GM21367 (cell line): ENCODE measurements at regions not wholly inside any gene's neighbourhood (a gene's known extent, or its start where the extent isn't known, plus 50 kb on each side); places are given as distances from the start of the nearest gene placed in this dataset.

Experiments used
- ATAC-seq: cut with Tn5 transposase; IDR thresholded peaks from one replicate; pipeline ENCODE4 v1.9.1; 2021; ENCODE audit not compliant: unreplicated experiment

DNA sequence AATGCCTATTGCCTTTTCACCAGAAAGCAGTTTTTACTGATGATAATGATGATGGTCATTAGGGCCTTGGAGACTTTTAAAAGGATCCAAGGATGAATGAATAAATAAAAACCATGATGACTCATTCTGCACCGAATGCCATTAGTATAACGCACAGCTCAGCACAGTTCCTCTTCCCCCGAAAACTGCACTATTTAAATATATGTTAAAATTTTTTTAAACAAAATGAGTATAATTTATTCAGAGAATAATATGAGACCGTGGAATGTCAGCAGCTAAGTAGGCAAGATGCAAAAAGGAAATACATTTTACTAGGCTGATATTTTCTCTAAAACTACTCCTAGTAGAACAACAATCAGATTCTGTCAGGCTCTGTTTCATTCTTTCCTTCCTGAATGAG lies 83.4 kb upstream of the NANOGP8 start:
- ATAC-seq, result no peak

DNA sequence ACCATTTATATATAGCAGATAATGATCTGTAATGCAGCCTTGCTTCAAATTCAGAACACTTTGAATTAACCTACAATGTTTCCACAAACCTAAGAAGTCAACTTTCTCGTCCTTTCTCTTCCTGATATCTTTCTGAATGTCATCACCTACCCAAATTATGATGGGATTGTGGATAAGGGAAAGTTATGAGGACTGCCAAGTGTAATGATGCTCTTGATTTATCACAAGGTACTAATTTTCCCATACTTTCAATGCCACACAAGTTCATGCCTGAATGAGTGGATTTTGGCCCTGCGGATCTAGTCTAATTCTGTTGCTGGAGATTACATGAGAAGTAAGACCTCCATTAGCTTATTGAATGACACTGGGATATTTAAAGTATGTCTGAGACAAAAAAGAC lies 82.6 kb upstream of the NANOGP8 start:
- no peak for ATAC-seq

DNA sequence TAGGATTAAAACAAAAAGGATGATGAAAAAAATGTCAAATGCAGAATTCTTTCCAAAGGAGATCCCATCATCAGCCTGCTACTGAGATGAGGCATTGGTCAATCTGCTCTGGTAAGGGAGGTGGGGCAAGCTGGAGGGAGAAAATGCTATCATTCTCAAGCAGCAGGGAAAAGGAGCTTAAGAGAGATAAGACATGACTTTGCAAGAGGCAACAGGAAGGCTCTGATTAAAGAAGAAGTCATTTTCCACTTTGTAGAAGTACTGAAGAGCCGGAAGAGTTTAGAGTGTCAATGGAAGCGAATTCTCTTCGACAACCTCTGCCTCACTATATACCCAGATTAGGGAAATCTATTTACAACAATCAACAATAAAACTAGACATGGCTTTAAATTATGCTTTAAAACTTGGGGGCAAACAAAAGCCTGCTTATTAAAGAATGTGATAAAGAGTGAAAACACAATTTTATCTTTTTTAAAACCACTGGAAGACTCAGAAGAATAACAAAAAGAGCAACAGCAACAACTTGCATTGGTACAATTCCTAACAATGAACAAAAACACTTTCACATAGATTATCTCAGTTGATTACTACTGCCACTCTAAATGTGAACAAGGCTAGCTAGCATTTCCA lies 81.8 kb upstream of the NANOGP8 start:
- no peak for ATAC-seq

DNA sequence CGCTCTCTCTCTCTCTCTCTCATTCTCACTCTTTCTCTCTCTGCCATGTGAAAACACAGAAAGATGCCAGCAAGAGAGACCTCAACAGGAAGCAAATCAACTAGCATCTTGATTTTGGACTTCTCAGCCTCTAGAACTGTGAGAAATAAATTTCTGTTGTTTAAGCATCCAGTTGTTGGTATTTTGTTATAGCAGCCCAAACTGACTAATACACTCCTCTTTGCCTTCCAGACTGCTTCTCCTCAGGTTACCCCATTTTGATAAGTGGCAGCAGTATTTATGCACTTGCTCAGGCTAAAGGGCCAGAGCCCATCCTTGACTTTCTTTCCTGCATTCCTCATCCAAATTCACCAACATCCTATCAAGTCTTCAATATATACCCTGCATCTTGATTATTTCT lies 76.6 kb upstream of the NANOGP8 start:
- ATAC-seq, result no peak

DNA sequence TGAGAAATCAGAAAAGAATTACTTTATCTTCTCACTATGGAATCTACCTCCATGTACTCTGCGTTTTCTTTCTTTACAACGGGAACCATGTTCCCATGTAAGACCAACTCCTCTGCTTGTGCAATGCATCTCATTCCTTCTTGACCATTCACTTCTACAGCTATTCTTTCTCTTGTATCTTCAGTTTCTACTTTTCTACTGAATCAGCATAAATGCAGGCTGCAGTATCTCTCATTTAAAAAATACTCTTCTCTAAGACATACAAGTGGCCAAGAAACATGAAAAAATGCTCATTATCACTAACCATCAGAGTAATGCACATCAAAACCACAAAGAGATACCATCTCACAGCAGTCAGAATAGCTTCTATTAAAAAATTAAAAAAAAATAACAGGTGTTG lies 74.1 kb upstream of the NANOGP8 start:
- no peak for ATAC-seq

DNA sequence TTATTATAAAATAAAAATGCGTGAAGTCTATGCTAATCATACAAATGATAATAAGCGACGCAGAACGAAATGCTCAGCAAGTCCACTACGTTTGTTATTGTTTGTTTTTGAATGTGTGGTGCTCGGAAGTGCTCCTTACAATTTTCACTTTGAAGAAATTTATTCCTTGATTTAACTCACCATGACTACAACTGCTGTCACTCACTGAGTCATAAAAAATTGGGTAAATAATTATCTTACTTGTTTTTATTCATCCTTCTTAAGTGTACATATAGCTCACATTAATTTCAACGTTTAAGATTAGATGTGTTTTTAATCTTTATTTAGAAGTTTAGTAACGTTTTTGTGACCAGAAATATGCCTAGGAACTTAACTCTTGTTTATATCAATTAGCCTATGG lies 66.7 kb upstream of the NANOGP8 start:
- ATAC-seq, result no peak

DNA sequence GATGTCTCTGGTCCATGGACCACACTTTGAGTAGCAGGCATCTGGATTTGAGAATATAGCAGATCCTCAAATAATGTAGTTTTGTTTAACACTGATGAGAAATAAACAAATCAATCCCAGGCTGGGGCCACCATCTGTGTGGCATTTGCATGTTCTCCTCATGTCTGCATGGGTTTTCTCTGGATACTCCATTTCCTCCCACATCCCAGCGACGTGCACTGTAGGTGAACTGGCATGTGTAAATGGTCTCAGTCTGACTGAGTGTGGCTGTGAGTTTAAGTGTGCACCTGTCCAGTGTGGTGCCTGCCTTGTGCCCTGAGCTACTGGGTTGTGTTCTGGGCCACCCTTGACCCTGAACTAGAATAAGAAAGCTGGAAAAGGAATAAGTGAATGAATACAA lies 66.3 kb upstream of the NANOGP8 start:
- no peak for ATAC-seq

DNA sequence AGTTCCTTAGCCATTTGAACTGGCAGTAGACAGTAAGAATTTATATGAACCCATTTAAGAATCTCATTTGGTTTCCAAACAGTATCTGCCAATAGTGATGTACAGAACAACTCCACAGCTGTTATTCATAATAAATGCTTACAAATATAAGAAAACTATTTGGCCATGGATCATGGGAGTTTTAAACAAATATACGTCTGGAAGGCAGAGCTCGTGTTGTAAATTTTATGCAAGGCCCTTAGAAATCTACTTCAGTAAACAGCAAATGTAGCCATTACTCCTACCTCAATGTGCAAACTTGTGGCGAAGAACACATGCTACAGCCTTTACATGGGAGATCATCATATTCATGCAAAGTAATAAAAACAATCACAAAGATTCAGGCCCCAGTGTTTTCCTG lies 65.3 kb upstream of the NANOGP8 start:
- ATAC-seq, result no peak

DNA sequence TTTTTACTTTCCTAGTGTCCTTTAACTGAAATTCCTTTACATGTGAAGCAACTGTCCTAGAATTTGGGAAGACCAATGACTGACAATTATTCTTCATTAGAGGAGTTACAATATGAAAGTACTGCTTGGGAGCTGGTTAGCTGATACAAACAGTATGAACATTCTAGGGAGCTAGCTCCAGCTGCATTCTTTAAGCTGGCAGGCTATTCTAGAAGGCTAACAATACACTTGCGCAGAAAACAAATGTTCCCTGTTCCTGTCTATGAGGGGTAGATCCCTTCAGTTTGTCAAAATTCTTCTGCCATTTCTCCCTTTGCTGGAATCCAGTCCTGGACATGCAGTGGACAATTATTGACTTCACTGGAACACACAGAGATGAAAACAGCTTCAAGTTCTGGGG lies 60.2 kb upstream of the NANOGP8 start:
- no peak for ATAC-seq

DNA sequence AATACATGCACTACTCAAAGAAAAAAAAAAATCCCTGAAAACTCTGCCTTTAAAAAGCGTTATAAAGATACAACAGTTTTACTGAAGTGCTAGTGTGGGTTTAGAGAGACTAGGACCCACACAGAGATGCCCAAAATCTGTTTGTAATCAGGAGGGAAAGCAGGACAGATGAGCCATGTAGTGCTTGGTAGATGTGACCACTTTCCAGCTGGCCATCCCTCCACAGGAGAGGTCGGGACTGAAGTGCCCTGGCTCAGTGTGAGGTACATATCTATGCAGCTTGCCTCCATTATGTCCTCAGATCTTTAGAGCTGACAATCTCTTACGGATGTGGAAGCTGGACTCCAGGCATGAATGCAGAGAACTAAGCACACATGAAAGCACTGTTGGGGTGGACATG lies 57.5 kb upstream of the NANOGP8 start:
- ATAC-seq, result no peak

DNA sequence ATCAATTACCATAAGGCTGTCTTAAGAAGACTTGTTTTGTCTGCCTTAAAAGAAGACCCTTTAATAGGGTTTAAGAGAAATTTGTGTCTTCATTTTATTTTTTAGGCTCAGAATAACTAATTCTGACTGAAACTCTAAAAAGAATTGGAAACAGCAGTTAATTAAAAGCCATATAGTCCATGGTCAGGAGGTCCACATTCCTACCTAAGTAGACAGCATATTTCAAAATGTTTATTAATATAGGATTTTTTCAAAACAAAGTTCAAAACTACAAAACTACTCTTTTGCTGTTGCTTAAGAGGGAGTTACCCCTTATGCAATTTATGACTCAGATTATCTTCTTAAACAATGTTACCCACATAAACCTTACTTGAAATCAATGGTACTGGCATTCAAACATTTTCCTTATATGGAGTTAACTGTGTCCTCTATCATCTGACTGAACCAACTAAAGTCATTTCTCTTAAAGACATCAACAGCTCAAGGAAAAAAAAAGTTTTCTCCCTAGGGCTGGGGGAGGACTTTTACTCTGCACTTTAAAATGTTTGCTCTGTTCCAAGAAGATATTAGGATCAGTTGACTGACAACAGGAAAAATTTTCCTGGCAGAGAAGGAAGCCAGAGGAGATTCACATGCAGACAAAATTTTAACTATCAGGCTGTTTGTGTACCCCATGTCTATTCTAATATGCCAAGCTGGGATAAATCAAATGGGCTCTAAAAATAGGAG lies 56.8 kb upstream of the NANOGP8 start:
- no peak for ATAC-seq

DNA sequence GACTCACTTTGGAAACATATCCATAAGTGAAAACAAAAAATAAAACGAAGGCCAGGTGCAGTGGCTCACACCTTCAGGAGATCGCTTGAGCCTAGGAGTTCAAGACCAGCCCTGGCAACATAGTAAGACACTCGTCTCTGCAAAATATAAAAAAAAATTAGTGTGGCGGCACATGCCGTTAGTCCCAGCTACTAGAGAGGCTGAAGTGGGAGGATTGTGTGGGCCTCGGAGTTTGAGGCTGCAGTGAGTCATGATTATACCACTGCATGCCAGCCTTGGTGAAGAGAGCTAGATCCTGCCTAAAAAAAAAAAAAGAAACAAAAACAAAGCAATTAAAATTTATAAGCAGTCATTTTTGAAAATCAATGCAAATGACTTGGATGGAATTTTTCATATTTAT lies 54.7 kb upstream of the NANOGP8 start:
- no peak for ATAC-seq

DNA sequence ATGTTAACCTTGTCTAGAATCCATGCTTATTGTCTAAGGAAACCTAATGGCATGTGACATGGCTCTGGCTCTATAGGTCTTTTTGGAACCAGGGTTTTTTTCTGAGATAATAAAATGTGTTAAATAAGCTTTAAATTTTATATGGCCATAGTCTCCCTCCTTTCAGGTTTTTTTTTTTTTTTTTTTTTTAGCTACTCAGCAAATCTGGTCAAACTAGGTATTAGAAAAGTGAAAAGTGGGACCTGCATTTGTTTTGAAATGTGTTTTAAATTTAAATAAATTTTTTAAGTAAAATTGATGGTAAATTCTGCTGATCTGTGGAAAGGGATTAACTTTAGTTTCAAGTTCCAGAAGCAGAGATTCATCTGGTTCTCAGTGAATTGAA lies 52.1 kb upstream of the NANOGP8 start:
- ATAC-seq, result no peak

DNA sequence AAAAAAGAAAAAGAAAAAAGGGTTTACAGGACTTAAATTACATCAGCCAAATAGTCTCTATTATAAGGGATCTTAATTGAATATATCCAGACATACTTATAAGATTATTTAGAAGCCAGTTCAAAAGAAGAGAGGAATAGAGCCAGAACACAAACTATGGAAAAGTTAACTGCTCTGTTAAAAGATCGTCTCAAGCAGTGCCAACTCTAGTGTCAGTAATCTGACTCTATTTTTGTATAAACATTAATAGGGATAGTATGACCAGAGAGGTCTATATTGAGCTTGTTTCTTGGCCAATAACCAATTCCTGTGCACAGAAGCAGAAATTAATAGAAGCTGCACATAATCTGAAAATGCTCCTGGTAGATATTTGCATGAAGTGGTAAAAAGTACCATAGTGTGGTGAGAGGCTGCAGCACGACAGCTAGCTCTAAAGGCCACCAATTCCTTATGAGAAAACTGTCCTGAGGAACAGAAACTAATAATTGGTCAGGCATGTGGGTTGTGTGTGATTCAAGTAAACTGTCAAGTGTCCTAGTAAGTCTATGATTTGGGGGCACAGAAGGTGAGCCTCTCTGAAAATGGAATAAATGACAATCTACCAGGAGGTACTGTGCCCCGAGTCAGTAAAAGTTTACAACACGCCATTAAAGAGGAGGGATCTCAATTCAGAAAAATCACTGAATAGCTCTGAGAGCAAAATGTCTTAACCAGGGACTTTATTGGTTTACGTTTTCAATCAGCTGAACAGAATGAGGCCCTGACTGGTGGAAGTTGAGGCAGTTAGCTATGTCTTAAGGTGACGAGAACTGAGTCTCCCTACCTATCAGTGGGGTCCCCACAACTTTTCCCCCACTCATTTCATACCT lies 51.5 kb upstream of the NANOGP8 start:
- ATAC-seq, result peak; percentile 97
